ENCODE measurements at regions not wholly inside any gene's neighbourhood (a gene's known extent, or its start where the extent isn't known, plus 50 kb on each side); places are given as distances from the start of the nearest gene placed in this dataset.

DNA sequence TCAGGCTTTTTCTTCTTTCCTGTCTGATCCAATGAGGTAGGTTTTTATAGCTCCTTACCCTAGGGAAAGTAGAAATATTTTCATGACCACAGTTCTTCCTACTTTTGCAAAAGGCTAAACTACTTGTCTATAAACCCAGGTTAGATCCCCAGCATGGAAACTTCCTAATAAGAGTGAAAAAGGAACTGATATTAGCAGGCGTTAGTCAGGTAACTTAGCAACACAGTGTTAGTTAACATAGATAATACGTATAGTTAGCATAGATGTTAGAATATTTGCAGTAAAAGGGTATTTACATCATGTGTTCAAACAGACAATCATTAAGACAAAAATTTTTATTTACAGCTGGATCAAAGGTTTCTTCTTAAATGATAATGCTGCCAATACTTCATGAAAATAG is 162.9 kb upstream of the DAB2 start:
- POLR2A ChIA-PET, result no interaction called here
- H3K4me3 Mint-ChIP-seq, result no peak overlapping the region
- CTCF ChIA-PET, result interaction anchor here in 1 of 2 donors (0.7 kb wide), 1 partner anchor 17 kb away, joined by 3 read pairs; no protein-coding TSS in a partner anchor
- H3K36me3 ChIP-seq (ENCODE audit: control insufficient read depth in 2 of 2, extremely low read depth in 1 of 2, insufficient read depth in 1 of 2, low read length in 1 of 2), result no peaks in the 10 kb centered on the region
- DNase-seq (no peak), ATAC-seq (replicated peaks in 1 of 4) (no peak)
- H3K27me3 ChIP-seq (replicated peaks in 1 of 2; ENCODE audit: control insufficient read depth in 2 of 2, extremely low read depth in 1 of 2, insufficient read depth in 2 of 2, low read length in 1 of 2), result peaks cover 0 to 9% of the 10 kb centered on the region in 2 experiments
- H3K4me3 ChIP-seq (ENCODE audit: control insufficient read depth in 1 of 2, extremely low read depth in 1 of 2, low read length in 1 of 2), result no peak overlapping the region
- no peaks in the 10 kb centered on the region for H3K36me3 Mint-ChIP-seq
- H3K27me3 Mint-ChIP-seq, result peaks cover 11 to 14% of the 10 kb centered on the region in 2 donors
- no peak overlapping the region for H3K27ac Mint-ChIP-seq
- H3K9me3 Mint-ChIP-seq, result no peaks in the 10 kb centered on the region
- H3K4me1 Mint-ChIP-seq, result no peaks in the 10 kb centered on the region
- H3K9me3 ChIP-seq, result no peaks in the 10 kb centered on the region
- WGBS (ENCODE audit: insufficient coverage), result no CpG with 5 or more reads among the region's 2 CpGs
- no peak overlapping the region for H3K27ac ChIP-seq (ENCODE audit: low read length)
- no peaks in the 10 kb centered on the region for H3K4me1 ChIP-seq (ENCODE audit: control insufficient read depth in 1 of 2, extremely low read depth in 1 of 2, insufficient read depth in 2 of 2, low read length in 2 of 2)

GRCh38 chr5:39586185-39586584 is 161.4 kb upstream of the DAB2 start:
- Mint-ChIP-seq H3K27ac (no peak overlapping the region), H3K27me3 (peaks cover 11 to 14% of the 10 kb centered on the region in 2 donors), H3K4me1 (peaks cover 4% of the 10 kb centered on the region in 3 donors), H3K9me3 (no peaks in the 10 kb centered on the region), H3K36me3 (no peaks in the 10 kb centered on the region), H3K4me3 (no peak overlapping the region)
- POLR2A ChIA-PET, result no interaction called here
- H3K36me3 ChIP-seq (ENCODE audit: control insufficient read depth in 2 of 2, extremely low read depth in 1 of 2, insufficient read depth in 1 of 2, low read length in 1 of 2), result no peaks in the 10 kb centered on the region
- no peak for ATAC-seq (replicated peaks in 1 of 4)
- no peak overlapping the region for H3K4me3 ChIP-seq (ENCODE audit: control insufficient read depth in 1 of 2, extremely low read depth in 1 of 2, low read length in 1 of 2)
- DNase-seq, result no peak
- WGBS (ENCODE audit: insufficient coverage), result 100% methylated on average over 6 of the region's 9 CpGs
- CTCF ChIA-PET, result no interaction called here
- H3K9me3 ChIP-seq, result no peaks in the 10 kb centered on the region
- no peak overlapping the region for H3K27ac ChIP-seq (ENCODE audit: low read length)
- H3K27me3 ChIP-seq (replicated peaks in 1 of 2; ENCODE audit: control insufficient read depth in 2 of 2, extremely low read depth in 1 of 2, insufficient read depth in 2 of 2, low read length in 1 of 2), result peaks cover 0 to 9% of the 10 kb centered on the region in 2 experiments
- peaks cover 0 to 4% of the 10 kb centered on the region in 2 experiments for H3K4me1 ChIP-seq (ENCODE audit: control insufficient read depth in 1 of 2, extremely low read depth in 1 of 2, insufficient read depth in 2 of 2, low read length in 2 of 2)

DNA sequence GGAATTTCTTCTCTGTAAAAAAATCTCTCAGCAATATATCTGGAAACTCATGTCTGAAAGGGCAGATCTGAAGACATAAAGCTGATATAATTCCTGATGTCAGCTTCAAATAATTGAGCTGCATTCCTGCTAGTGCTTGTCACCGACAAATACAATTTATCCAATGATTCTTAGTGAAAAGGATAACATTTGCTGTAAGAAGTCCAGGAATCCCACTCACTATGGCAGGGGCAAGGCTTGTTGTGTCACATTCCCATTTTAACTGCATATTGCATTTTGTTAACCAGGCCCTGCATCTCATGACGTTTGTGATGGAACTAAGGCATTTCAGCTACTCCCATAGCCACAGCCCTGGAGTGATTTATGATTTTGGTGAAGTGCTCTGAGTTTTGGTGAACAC is 160.1 kb upstream of the DAB2 start:
- no peak for DNase-seq
- peaks cover 11 to 14% of the 10 kb centered on the region in 2 donors for H3K27me3 Mint-ChIP-seq
- Histone ChIP-seq H3K36me3 (ENCODE audit: control insufficient read depth in 2 of 2, extremely low read depth in 1 of 2, insufficient read depth in 1 of 2, low read length in 1 of 2) (no peaks in the 10 kb centered on the region), H3K4me3 (ENCODE audit: control insufficient read depth in 1 of 2, extremely low read depth in 1 of 2, low read length in 1 of 2) (no peak overlapping the region), H3K27ac (ENCODE audit: low read length) (no peak overlapping the region), H3K9me3 (no peaks in the 10 kb centered on the region), H3K27me3 (replicated peaks in 1 of 2; ENCODE audit: control insufficient read depth in 2 of 2, extremely low read depth in 1 of 2, insufficient read depth in 2 of 2, low read length in 1 of 2) (peaks cover 0 to 9% of the 10 kb centered on the region in 2 experiments), H3K4me1 (ENCODE audit: control insufficient read depth in 1 of 2, extremely low read depth in 1 of 2, insufficient read depth in 2 of 2, low read length in 2 of 2) (peaks cover 0 to 7% of the 10 kb centered on the region in 2 experiments)
- peaks cover 9 to 10% (median 10%) of the 10 kb centered on the region in 3 donors for H3K4me1 Mint-ChIP-seq
- no peaks in the 10 kb centered on the region for H3K36me3 Mint-ChIP-seq
- ChIA-PET CTCF (interaction anchor here in 1 of 2 donors (0.6 kb wide), 1 partner anchor 721 kb away, joined by 3 read pairs; no protein-coding TSS in a partner anchor), POLR2A (interaction anchor here in 1 of 2 donors (0.6 to 1.0 kb wide), 2 partner anchors 13 to 1290 kb away, joined by 3 read pairs; no protein-coding TSS in a partner anchor)
- no peaks in the 10 kb centered on the region for H3K9me3 Mint-ChIP-seq
- ATAC-seq (replicated peaks in 1 of 4), result no peak
- no peak overlapping the region for H3K27ac Mint-ChIP-seq
- no CpG with 5 or more reads among the region's 2 CpGs for WGBS (ENCODE audit: insufficient coverage)
- no peak overlapping the region for H3K4me3 Mint-ChIP-seq

- H3K36me3 ChIP-seq (ENCODE audit: control insufficient read depth in 2 of 2, extremely low read depth in 1 of 2, insufficient read depth in 1 of 2, low read length in 1 of 2), result no peaks in the 10 kb centered on the region
- no peak overlapping the region for H3K4me3 Mint-ChIP-seq
- peaks cover 9 to 10% (median 10%) of the 10 kb centered on the region in 3 donors for H3K4me1 Mint-ChIP-seq
- no peaks in the 10 kb centered on the region for H3K36me3 Mint-ChIP-seq
- ChIA-PET POLR2A (no interaction called here), CTCF (interaction anchor here (0.6 to 1.5 kb wide), 11 partner anchors 9 to 1253 kb away, joined by 3 to 5 read pairs (median 4); no protein-coding TSS in a partner anchor)
- ATAC-seq (replicated peaks in 1 of 4) (no peak), DNase-seq (no peak)
- H3K9me3 ChIP-seq, result no peaks in the 10 kb centered on the region
- no peak overlapping the region for H3K4me3 ChIP-seq (ENCODE audit: control insufficient read depth in 1 of 2, extremely low read depth in 1 of 2, low read length in 1 of 2)
- no peaks in the 10 kb centered on the region for H3K9me3 Mint-ChIP-seq
- peaks cover 0 to 7% of the 10 kb centered on the region in 2 experiments for H3K4me1 ChIP-seq (ENCODE audit: control insufficient read depth in 1 of 2, extremely low read depth in 1 of 2, insufficient read depth in 2 of 2, low read length in 2 of 2)
- H3K27me3 ChIP-seq (replicated peaks in 1 of 2; ENCODE audit: control insufficient read depth in 2 of 2, extremely low read depth in 1 of 2, insufficient read depth in 2 of 2, low read length in 1 of 2), result no peaks in the 10 kb centered on the region
- peak overlapping the region; percentile 44 to 62 for H3K27ac Mint-ChIP-seq
- H3K27me3 Mint-ChIP-seq, result peaks cover 1 to 3% of the 10 kb centered on the region in 2 donors
- no peak overlapping the region for H3K27ac ChIP-seq (ENCODE audit: low read length)
- WGBS (ENCODE audit: insufficient coverage), result no CpG with 5 or more reads among the region's 1 CpG
Measured at GRCh38 chr5:39580702-39581453, 156.1 kb upstream of the DAB2 start.

DNA sequence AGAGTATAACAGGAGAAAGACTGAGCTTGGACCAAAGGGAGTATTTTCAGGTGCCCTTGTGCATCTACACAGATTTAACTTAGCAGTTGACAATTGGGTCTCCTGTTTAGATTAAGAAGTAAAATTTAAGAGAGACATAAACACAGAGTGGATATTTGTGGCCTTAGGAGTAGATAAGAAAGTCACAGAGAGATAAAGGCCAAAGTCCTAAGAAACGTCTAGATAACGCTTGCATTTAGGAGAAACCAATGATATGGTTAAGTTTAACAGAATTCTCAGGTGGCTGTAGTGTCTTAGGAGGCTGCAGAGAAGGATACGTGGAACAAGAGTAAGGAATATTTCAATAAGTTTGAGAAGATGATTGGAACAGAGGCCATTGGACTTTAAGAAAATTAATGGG is 155.0 kb upstream of the DAB2 start:
- H3K4me3 Mint-ChIP-seq, result no peak overlapping the region
- H3K9me3 Mint-ChIP-seq, result no peaks in the 10 kb centered on the region
- Histone ChIP-seq H3K4me1 (ENCODE audit: control insufficient read depth in 1 of 2, extremely low read depth in 1 of 2, insufficient read depth in 2 of 2, low read length in 2 of 2) (peaks cover 0 to 7% of the 10 kb centered on the region in 2 experiments), H3K9me3 (no peaks in the 10 kb centered on the region), H3K4me3 (ENCODE audit: control insufficient read depth in 1 of 2, extremely low read depth in 1 of 2, low read length in 1 of 2) (no peak overlapping the region), H3K27ac (ENCODE audit: low read length) (no peak overlapping the region), H3K36me3 (ENCODE audit: control insufficient read depth in 2 of 2, extremely low read depth in 1 of 2, insufficient read depth in 1 of 2, low read length in 1 of 2) (no peaks in the 10 kb centered on the region), H3K27me3 (replicated peaks in 1 of 2; ENCODE audit: control insufficient read depth in 2 of 2, extremely low read depth in 1 of 2, insufficient read depth in 2 of 2, low read length in 1 of 2) (no peaks in the 10 kb centered on the region)
- ChIA-PET POLR2A (no interaction called here), CTCF (interaction anchor here in 1 of 2 donors (1.9 to 2.3 kb wide), 2 partner anchors 1107 to 1154 kb away, joined by 5 to 6 read pairs; no protein-coding TSS in a partner anchor)
- 94% methylated on average over 3 of the region's 3 CpGs for WGBS (ENCODE audit: insufficient coverage)
- peaks cover 9 to 10% (median 10%) of the 10 kb centered on the region in 3 donors for H3K4me1 Mint-ChIP-seq
- ATAC-seq (replicated peaks in 1 of 4), result no peak
- DNase-seq, result no peak
- H3K36me3 Mint-ChIP-seq, result no peaks in the 10 kb centered on the region
- H3K27ac Mint-ChIP-seq, result peak overlapping the region in 1 of 2 donors; percentile 7
- H3K27me3 Mint-ChIP-seq, result peaks cover 0 to 3% of the 10 kb centered on the region in 2 donors

- Mint-ChIP-seq H3K4me1 (peaks cover 9 to 10% (median 10%) of the 10 kb centered on the region in 3 donors), H3K27me3 (peaks cover 0 to 5% of the 10 kb centered on the region in 2 donors), H3K36me3 (no peaks in the 10 kb centered on the region), H3K4me3 (no peak overlapping the region), H3K9me3 (no peaks in the 10 kb centered on the region), H3K27ac (no peak overlapping the region)
- H3K27ac ChIP-seq (ENCODE audit: low read length), result no peak overlapping the region
- DNase-seq (peak in 1 of 35 experiments; percentile 53), ATAC-seq (replicated peaks in 1 of 4) (no peak)
- H3K9me3 ChIP-seq, result no peaks in the 10 kb centered on the region
- WGBS (ENCODE audit: insufficient coverage), result 88% methylated on average over 2 of the region's 2 CpGs
- no peaks in the 10 kb centered on the region for H3K36me3 ChIP-seq (ENCODE audit: control insufficient read depth in 2 of 2, extremely low read depth in 1 of 2, insufficient read depth in 1 of 2, low read length in 1 of 2)
- POLR2A ChIA-PET, result interaction anchor here in 1 of 2 donors (0.5 to 0.7 kb wide), 3 partner anchors 24 to 696 kb away, joined by 3 to 6 read pairs (median 3); no protein-coding TSS in a partner anchor
- CTCF ChIA-PET, result interaction anchor here (0.5 to 2.8 kb wide), 7 partner anchors 10 to 1271 kb away, joined by 3 to 13 read pairs (median 4); no protein-coding TSS in a partner anchor
- H3K4me1 ChIP-seq (ENCODE audit: control insufficient read depth in 1 of 2, extremely low read depth in 1 of 2, insufficient read depth in 2 of 2, low read length in 2 of 2), result peaks cover 0 to 7% of the 10 kb centered on the region in 2 experiments
- H3K4me3 ChIP-seq (ENCODE audit: control insufficient read depth in 1 of 2, extremely low read depth in 1 of 2, low read length in 1 of 2), result no peak overlapping the region
- peaks cover 0 to 5% of the 10 kb centered on the region in 2 experiments for H3K27me3 ChIP-seq (replicated peaks in 1 of 2; ENCODE audit: control insufficient read depth in 2 of 2, extremely low read depth in 1 of 2, insufficient read depth in 2 of 2, low read length in 1 of 2)
Measured at GRCh38 chr5:39578887-39579497, 154.2 kb upstream of the DAB2 start.

All from T-cell (primary cell).